ENCODE measurements at regions not wholly inside any gene's neighbourhood (a gene's known extent, or its start where the extent isn't known, plus 50 kb on each side); places are given as distances from the start of the nearest gene placed in this dataset.
"Not testable (repeated sequence)": the region's sequence is repeated elsewhere in the genome, so short reads cannot be mapped to it uniquely, and the experiment has no call there.

- intact Hi-C loops (cut with DNase I): no loop called here
- Histone ChIP-seq H3K36me3 (ENCODE audit: insufficient read depth in 1 of 2, low read depth in 1 of 2) (no peaks in the 10 kb centered on the region), H3K27ac (no peak overlapping the region), H3K4me1 (no peaks in the 10 kb centered on the region), H3K27me3 (ENCODE audit: insufficient read depth in 3 of 3, low read length in 2 of 3) (peaks cover 0 to 10% (median 1%) of the 10 kb centered on the region in 3 donors), H3K4me3 (no peak overlapping the region), H3K9me3 (no peaks in the 10 kb centered on the region)
- ATAC-seq (no peak), DNase-seq (no peak)
- 73 to 78% (median 78%) methylated on average over 4 of the region's 4 CpGs for WGBS, 3 donors
- TF ChIP-seq CTCF (IDR thresholded peaks at IDR 0.05): no peak
Measured at GRCh38 chr1:34370748-34371147, 194.0 kb downstream of the C1orf94 start.

GRCh38 chr1:34371179-34371578 lies 194.5 kb downstream of the C1orf94 start:
- intact Hi-C loops (cut with DNase I); DNase-seq: not testable (repeated sequence)

GRCh38 chr1:34371829-34372532 lies 195.3 kb downstream of the C1orf94 start:
- Histone ChIP-seq H3K9me3 (no peaks in the 10 kb centered on the region), H3K4me1 (no peaks in the 10 kb centered on the region), H3K4me3 (no peak overlapping the region), H3K27ac (no peak overlapping the region), H3K36me3 (ENCODE audit: insufficient read depth in 1 of 2, low read depth in 1 of 2) (no peaks in the 10 kb centered on the region), H3K27me3 (ENCODE audit: insufficient read depth in 3 of 3, low read length in 2 of 3) (peaks cover 0 to 15% (median 6%) of the 10 kb centered on the region in 3 donors)
- ATAC-seq (no peak), DNase-seq (no peak)
- intact Hi-C loops (cut with DNase I): no loop called here
- no peak for TF ChIP-seq CTCF (IDR thresholded peaks at IDR 0.05)
- 50 to 63% (median 60%) methylated on average over 1 of the region's 1 CpG for WGBS, 3 donors

More at GRCh38 chr1:34371179-34371578, 194.5 kb downstream of the C1orf94 start:
- H3K27ac ChIP-seq; H3K4me3 ChIP-seq; H3K36me3 ChIP-seq (ENCODE audit: insufficient read depth in 1 of 2, low read depth in 1 of 2); ATAC-seq; H3K4me1 ChIP-seq; H3K9me3 ChIP-seq: not testable (repeated sequence)
- WGBS, 3 donors: 62 to 69% (median 65%) methylated on average over 5 of the region's 5 CpGs
- H3K27me3 ChIP-seq (ENCODE audit: insufficient read depth in 3 of 3, low read length in 2 of 3): peaks cover 1 to 11% (median 4%) of the 10 kb centered on the region in 3 donors

- intact Hi-C loops (cut with DNase I): no loop called here
- no peaks in the 10 kb centered on the region for H3K4me1 ChIP-seq
- DNase-seq (no peak), ATAC-seq (no peak)
- no peak for TF ChIP-seq CTCF (IDR thresholded peaks at IDR 0.05)
- 28 to 39% (median 33%) methylated on average over 1 of the region's 1 CpG for WGBS, 3 donors
- no peaks in the 10 kb centered on the region for H3K9me3 ChIP-seq
- H3K4me3 ChIP-seq: no peak overlapping the region
- H3K27ac ChIP-seq: no peak overlapping the region
- peaks cover 0 to 20% (median 6%) of the 10 kb centered on the region in 3 donors for H3K27me3 ChIP-seq (ENCODE audit: insufficient read depth in 3 of 3, low read length in 2 of 3)
- no peaks in the 10 kb centered on the region for H3K36me3 ChIP-seq (ENCODE audit: insufficient read depth in 1 of 2, low read depth in 1 of 2)
Measured at GRCh38 chr1:34372891-34373290, 196.2 kb downstream of the C1orf94 start.

- no peak for DNase-seq
- intact Hi-C loops (cut with DNase I): no loop called here
- no peak for TF ChIP-seq CTCF (IDR thresholded peaks at IDR 0.05)
Measured at GRCh38 chr1:34373912-34374311, 197.2 kb downstream of the C1orf94 start.

More at GRCh38 chr1:34373912-34374311, 197.2 kb downstream of the C1orf94 start:
- Histone ChIP-seq H3K27me3 (ENCODE audit: insufficient read depth in 3 of 3, low read length in 2 of 3) (peaks cover 3 to 20% (median 6%) of the 10 kb centered on the region in 3 donors), H3K4me1 (no peaks in the 10 kb centered on the region), H3K27ac (no peak overlapping the region), H3K36me3 (ENCODE audit: insufficient read depth in 1 of 2, low read depth in 1 of 2) (no peaks in the 10 kb centered on the region), H3K4me3 (no peak overlapping the region), H3K9me3 (no peaks in the 10 kb centered on the region)
- no peak for ATAC-seq
